ENCODE measurements at regions not wholly inside any gene's neighbourhood (a gene's known extent, or its start where the extent isn't known, plus 50 kb on each side); places are given as distances from the start of the nearest gene placed in this dataset.

DNA sequence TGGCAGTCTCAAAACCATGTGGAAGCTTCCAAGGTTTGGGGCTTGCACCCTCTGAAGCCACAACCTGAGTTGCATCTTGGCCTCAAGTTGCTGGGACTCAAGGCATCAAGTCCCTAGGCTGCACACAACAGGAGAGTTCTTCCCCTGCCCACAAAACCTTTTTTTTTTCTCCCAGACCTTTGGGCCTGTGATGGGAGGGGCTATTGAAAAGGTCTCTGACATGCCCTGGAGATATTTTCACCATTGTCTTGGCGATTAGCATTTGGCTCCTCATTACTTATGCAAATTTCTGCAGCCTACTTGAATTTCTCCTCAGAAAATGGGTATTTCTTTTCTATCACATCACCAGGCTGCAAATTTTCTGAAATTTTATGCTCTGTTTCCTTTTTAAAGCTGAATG lies 349.5 kb upstream of the EDA2R start (continued):
- no peak for TF ChIP-seq YY1 (IDR thresholded peaks at IDR 0.05; ENCODE audit: extremely low read depth, insufficient replicate concordance, low read depth, low read length)
- no peak for TF ChIP-seq SP1 (IDR thresholded peaks at IDR 0.05; ENCODE audit: low read depth)
- TF ChIP-seq POLR2A (IDR thresholded peaks at IDR 0.05; ENCODE audit: borderline replicate concordance, extremely low read depth, insufficient read depth, insufficient read length), result no peak
- TF ChIP-seq EGR1 (IDR thresholded peaks at IDR 0.05; ENCODE audit: low read depth), result no peak

GRCh38 chrX:66961665-66962064 lies 322.8 kb upstream of the EDA2R start:
- Histone ChIP-seq H3K9me2 (ENCODE audit: insufficient read depth) (no peaks in the 10 kb centered on the region), H3K9ac (ENCODE audit: low read length) (no peak overlapping the region), H3K4me3 (replicated peaks in 1 of 2; ENCODE audit: low read depth in 1 of 2, low read length in 2 of 2) (no peak overlapping the region), H4K20me1 (ENCODE audit: insufficient read depth) (no peaks in the 10 kb centered on the region), H3K79me2 (ENCODE audit: insufficient read depth, low read length) (no peaks in the 10 kb centered on the region), H3K36me3 (ENCODE audit: control insufficient read depth in 1 of 2, insufficient read depth in 2 of 2, low read length in 2 of 2) (no peaks in the 10 kb centered on the region), H3K9me3 (ENCODE audit: control insufficient read depth in 1 of 2, insufficient read depth in 1 of 2, low read depth in 1 of 2, low read length in 2 of 2) (no peaks in the 10 kb centered on the region), H3K4me1 (ENCODE audit: control insufficient read depth in 1 of 2, insufficient read depth in 2 of 2, low read length in 2 of 2) (no peaks in the 10 kb centered on the region), H2AFZ (ENCODE audit: low read depth, low read length, poor library complexity, severe bottlenecking) (no peak overlapping the region), H3K4me2 (ENCODE audit: low read length) (no peak overlapping the region), H3K27me3 (ENCODE audit: insufficient read depth, low read length) (no peaks in the 10 kb centered on the region), H3K27ac (ENCODE audit: low read depth, low read length) (no peak overlapping the region)
- ATAC-seq (no peak), DNase-seq (ENCODE audit: low read depth, low spot score) (no peak)
- no TSS peak for BruUV-seq (replicated peaks)
- TF ChIP-seq, protein P1, sequence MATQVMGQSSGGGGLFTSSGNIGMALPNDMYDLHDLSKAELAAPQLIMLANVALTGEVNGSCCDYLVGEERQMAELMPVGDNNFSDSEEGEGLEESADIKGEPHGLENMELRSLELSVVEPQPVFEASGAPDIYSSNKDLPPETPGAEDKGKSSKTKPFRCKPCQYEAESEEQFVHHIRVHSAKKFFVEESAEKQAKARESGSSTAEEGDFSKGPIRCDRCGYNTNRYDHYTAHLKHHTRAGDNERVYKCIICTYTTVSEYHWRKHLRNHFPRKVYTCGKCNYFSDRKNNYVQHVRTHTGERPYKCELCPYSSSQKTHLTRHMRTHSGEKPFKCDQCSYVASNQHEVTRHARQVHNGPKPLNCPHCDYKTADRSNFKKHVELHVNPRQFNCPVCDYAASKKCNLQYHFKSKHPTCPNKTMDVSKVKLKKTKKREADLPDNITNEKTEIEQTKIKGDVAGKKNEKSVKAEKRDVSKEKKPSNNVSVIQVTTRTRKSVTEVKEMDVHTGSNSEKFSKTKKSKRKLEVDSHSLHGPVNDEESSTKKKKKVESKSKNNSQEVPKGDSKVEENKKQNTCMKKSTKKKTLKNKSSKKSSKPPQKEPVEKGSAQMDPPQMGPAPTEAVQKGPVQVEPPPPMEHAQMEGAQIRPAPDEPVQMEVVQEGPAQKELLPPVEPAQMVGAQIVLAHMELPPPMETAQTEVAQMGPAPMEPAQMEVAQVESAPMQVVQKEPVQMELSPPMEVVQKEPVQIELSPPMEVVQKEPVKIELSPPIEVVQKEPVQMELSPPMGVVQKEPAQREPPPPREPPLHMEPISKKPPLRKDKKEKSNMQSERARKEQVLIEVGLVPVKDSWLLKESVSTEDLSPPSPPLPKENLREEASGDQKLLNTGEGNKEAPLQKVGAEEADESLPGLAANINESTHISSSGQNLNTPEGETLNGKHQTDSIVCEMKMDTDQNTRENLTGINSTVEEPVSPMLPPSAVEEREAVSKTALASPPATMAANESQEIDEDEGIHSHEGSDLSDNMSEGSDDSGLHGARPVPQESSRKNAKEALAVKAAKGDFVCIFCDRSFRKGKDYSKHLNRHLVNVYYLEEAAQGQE (IDR thresholded peaks at IDR 0.05; ENCODE audit: low read depth), result no peak
- TF ChIP-seq ELF1 (IDR thresholded peaks at IDR 0.05; ENCODE audit: borderline replicate concordance, low read depth), result no peak
- TF ChIP-seq, protein P2, sequence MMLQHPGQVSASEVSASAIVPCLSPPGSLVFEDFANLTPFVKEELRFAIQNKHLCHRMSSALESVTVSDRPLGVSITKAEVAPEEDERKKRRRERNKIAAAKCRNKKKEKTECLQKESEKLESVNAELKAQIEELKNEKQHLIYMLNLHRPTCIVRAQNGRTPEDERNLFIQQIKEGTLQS (IDR thresholded peaks at IDR 0.05), result no peak
- no peak for TF ChIP-seq ZNF274 (IDR thresholded peaks at IDR 0.05; ENCODE audit: low read depth, low read length)
- TF ChIP-seq POLR2AphosphoS5 (IDR thresholded peaks at IDR 0.05; ENCODE audit: low read depth, low read length), result no peak
- no peak for TF ChIP-seq EZH2phosphoT487 (IDR thresholded peaks at IDR 0.05; ENCODE audit: borderline replicate concordance)
- TF ChIP-seq MAX (IDR thresholded peaks at IDR 0.05), result no peak
- TF ChIP-seq EZH2 (IDR thresholded peaks at IDR 0.05), result no peak
- no peak for TF ChIP-seq SRF (IDR thresholded peaks at IDR 0.05; ENCODE audit: low read depth)
- TF ChIP-seq JUND (IDR thresholded peaks at IDR 0.05), result no peak
- TF ChIP-seq ZFX (IDR thresholded peaks at IDR 0.05), result no peak
- no peak for TF ChIP-seq FOSL1 (IDR thresholded peaks at IDR 0.05; ENCODE audit: low read depth)
- no peak for TF ChIP-seq TCF7L2 (IDR thresholded peaks at IDR 0.05; ENCODE audit: borderline replicate concordance, extremely low read depth, insufficient read depth, insufficient read length)
- no peak for TF ChIP-seq CEBPB (IDR thresholded peaks at IDR 0.05; ENCODE audit: low read depth)
- no peak for TF ChIP-seq RAD21 (IDR thresholded peaks at IDR 0.05; ENCODE audit: low read depth)
- CTCF ChIA-PET, result no interaction called here
- intact Hi-C loops (cut with micrococcal nuclease), result no loop called here
- RAD21 ChIA-PET (ENCODE audit: low non-redundant PET in 1 of 2, low total read pairs in 2 of 2, uncharacterized antibody in 2 of 2, unreplicated experiment in 2 of 2), result no interaction called here
- POLR2A ChIA-PET, result no interaction called here

Data from HCT116 (cell line).